HCT116 (cell line): ENCODE measurements at regions not wholly inside any gene's neighbourhood (a gene's known extent, or its start where the extent isn't known, plus 50 kb on each side); places are given as distances from the start of the nearest gene placed in this dataset.

Experiments
- ATAC-seq: fragments of 200-7000 bp; cut with Tn5 transposase; 2 replicates; pipeline ENCODE4 v1.9.1; 2020; ENCODE audit warnings: mild to moderate bottlenecking, moderate library complexity
- BruUV-seq: library from RNA; stranded (reverse); fragments of 400-500 nt; replicated peaks from 2 replicates; lab custom pipeline; 2021; lab: Mats Ljungman, UMichigan
- CTCF ChIA-PET: fragments of 300-600 bp; sonication (Branson Sonifier 250); formaldehyde crosslinking; loops from one replicate; lab custom pipeline; 2021; ENCODE audit warnings: antibody characterized with exemption; lab: Charles Lee
- POLR2A ChIA-PET: fragments of 300-600, 350-600 bp; sonication (Branson Sonifier 250); formaldehyde crosslinking; loops from one replicate; lab custom pipeline; 2021; ENCODE audit warnings: antibody characterized with exemption; lab: Charles Lee
- RAD21 ChIA-PET, 2 experiments: fragments of 300-600 bp; sonication (Branson Sonifier 250); formaldehyde crosslinking; loops; one replicate each; lab custom pipeline; 2023; ENCODE audit warnings: low total read pairs in 2 of 2; ENCODE audit not compliant: uncharacterized antibody in 2 of 2, unreplicated experiment in 2 of 2, low non-redundant PET in 1 of 2; lab: Charles Lee
- DNase-seq: peaks from one replicate; pipeline ENCODE4 v3.0.0-alpha.2; 2010; ENCODE audit warnings: low read depth, low spot score
- H2AFZ ChIP-seq: fragments of 200-600 bp; shearing (Covaris generic), sonication (generic); 2 replicates; pipeline ENCODE4 v1.6.1; 2017; ENCODE audit warnings: low read depth, mixed run types, mixed read lengths, antibody characterized with exemption, low read length; ENCODE audit not compliant: poor library complexity, severe bottlenecking
- H3K27ac ChIP-seq: 2 replicates; pipeline ENCODE4 v1.5.1; 2012; ENCODE audit warnings: low read depth, low read length
- H3K27me3 ChIP-seq: fragments of 200-600 bp; sonication (generic); 2 replicates; pipeline ENCODE4 v1.6.1; 2016; ENCODE audit warnings: mixed run types, low read length, mixed read lengths; ENCODE audit not compliant: insufficient read depth
- H3K36me3 ChIP-seq, 2 experiments: fragments of 200-500 bp in 1 of 2; fragments of 200-600 bp in 1 of 2; sonication (Bioruptor generic) in 1 of 2; sonication (generic) in 1 of 2; 2 replicates each; pipeline versions ENCODE4 v1.5.1 to v1.6.1; 2014 to 2016; ENCODE audit warnings: low read length in 2 of 2, inconsistent platforms in 1 of 2, mixed read lengths in 1 of 2, mixed run types in 1 of 2; ENCODE audit not compliant: insufficient read depth in 2 of 2, control insufficient read depth in 1 of 2
- H3K4me1 ChIP-seq, 2 experiments: fragments of 200-600 bp in 1 of 2; sonication (generic) in 1 of 2; 2 replicates each; pipeline versions ENCODE4 v1.5.1 to v1.6.1; 2012 to 2017; ENCODE audit warnings: low read length in 2 of 2, inconsistent platforms in 1 of 2, mild to moderate bottlenecking in 1 of 2, mixed read lengths in 1 of 2, mixed run types in 1 of 2, moderate library complexity in 1 of 2; ENCODE audit not compliant: insufficient read depth in 2 of 2, control insufficient read depth in 1 of 2
- H3K4me2 ChIP-seq: fragments of 200-600 bp; sonication (generic); 2 replicates; pipeline ENCODE4 v1.6.1; 2017; ENCODE audit warnings: mixed run types, low read length, mixed read lengths
- H3K4me3 ChIP-seq, 2 experiments: fragments of 200-600 bp in 1 of 2; sonication (generic) in 1 of 2; replicated peaks in 1 of 2; 2 replicates each; pipeline ENCODE4 v1.5.1; 2011 to 2016; ENCODE audit warnings: low read length in 2 of 2, control low read depth in 1 of 2, low read depth in 1 of 2, mild to moderate bottlenecking in 1 of 2, mixed read lengths in 1 of 2, mixed run types in 1 of 2
- H3K79me2 ChIP-seq: fragments of 200-600 bp; sonication (generic); 2 replicates; pipeline ENCODE4 v1.6.1; 2017; ENCODE audit warnings: mild to moderate bottlenecking, mixed run types, low read length, moderate library complexity, mixed read lengths; ENCODE audit not compliant: insufficient read depth
- H3K9ac ChIP-seq: fragments of 200-600 bp; sonication (generic); 2 replicates; pipeline ENCODE4 v1.6.1; 2016; ENCODE audit warnings: low read length, mixed read lengths
- H3K9me2 ChIP-seq: fragments of 200-600 bp; sonication (generic), shearing (Covaris generic); 2 replicates; pipeline ENCODE4 v1.6.1; 2017; ENCODE audit warnings: mixed run types, mild to moderate bottlenecking, moderate library complexity; ENCODE audit not compliant: insufficient read depth
- H3K9me3 ChIP-seq, 2 experiments: fragments of 200-500 bp in 1 of 2; fragments of 200-600 bp in 1 of 2; sonication (Bioruptor generic) in 1 of 2; sonication (generic) in 1 of 2; 2 replicates each; pipeline ENCODE4 v1.6.1; 2014 to 2017; ENCODE audit warnings: low read length in 2 of 2, mixed read lengths in 2 of 2, inconsistent platforms in 1 of 2, low read depth in 1 of 2, mild to moderate bottlenecking in 1 of 2, mixed run types in 1 of 2, moderate library complexity in 1 of 2; ENCODE audit not compliant: control insufficient read depth in 1 of 2, insufficient read depth in 1 of 2
- H4K20me1 ChIP-seq: fragments of 200-600 bp; sonication (generic), shearing (Covaris generic); 2 replicates; pipeline ENCODE4 v1.6.1; 2017; ENCODE audit warnings: mixed run types, mild to moderate bottlenecking, moderate library complexity; ENCODE audit not compliant: insufficient read depth
- ATF3 ChIP-seq: IDR thresholded peaks from 2 replicates; pipeline ENCODE4 v1.6.1; 2012
- CEBPB ChIP-seq: IDR thresholded peaks from 2 replicates; pipeline ENCODE4 v1.6.1; 2012; ENCODE audit warnings: low read depth
- CTCF ChIP-seq, 3 experiments: fragments of 200-600 bp in 1 of 3; sonication (generic) in 1 of 3; IDR thresholded peaks in 2 of 3; conservative IDR thresholded peaks in 1 of 3; 2 replicates each; pipeline ENCODE4 v1.5.1; 2012 to 2017; ENCODE audit warnings: low read depth in 2 of 3, low read length in 2 of 3, antibody characterized with exemption in 1 of 3, borderline replicate concordance in 1 of 3, control low read depth in 1 of 3, mild to moderate bottlenecking in 1 of 3, mixed read lengths in 1 of 3, mixed run types in 1 of 3, moderate library complexity in 1 of 3; ENCODE audit not compliant: insufficient read depth in 1 of 3
- EGR1 ChIP-seq: IDR thresholded peaks from 2 replicates; pipeline ENCODE4 v1.6.1; 2012; ENCODE audit warnings: low read depth
- ELF1 ChIP-seq: IDR thresholded peaks from 2 replicates; pipeline ENCODE4 v1.6.1; 2012; ENCODE audit warnings: low read depth, borderline replicate concordance
- EZH2 ChIP-seq: fragments of 200-600 bp; sonication (generic); IDR thresholded peaks from 2 replicates; pipeline ENCODE4 v1.6.1; 2017; ENCODE audit warnings: antibody characterized with exemption, mixed run types
- EZH2phosphoT487 ChIP-seq: fragments of 200-600 bp; IDR thresholded peaks from 2 replicates; pipeline ENCODE4 v1.6.1; 2018; ENCODE audit warnings: antibody characterized with exemption, borderline replicate concordance
- FOSL1 ChIP-seq: IDR thresholded peaks from 2 replicates; pipeline ENCODE4 v1.6.1; 2012; ENCODE audit warnings: low read depth
- POLR2A ChIP-seq: IDR thresholded peaks from 2 replicates; pipeline ENCODE4 v1.7.0; 2011; ENCODE audit warnings: borderline replicate concordance; ENCODE audit not compliant: insufficient read depth, insufficient read length; ENCODE audit errors: extremely low read depth
- RAD21 ChIP-seq: IDR thresholded peaks from 2 replicates; pipeline ENCODE4 v1.6.1; 2012; ENCODE audit warnings: low read depth, mild to moderate bottlenecking
- REST ChIP-seq: IDR thresholded peaks from 2 replicates; pipeline ENCODE4 v1.6.1; 2012; ENCODE audit warnings: low read depth
- SRF ChIP-seq: IDR thresholded peaks from 2 replicates; pipeline ENCODE4 v1.6.1; 2012; ENCODE audit warnings: low read depth
- TCF7L2 ChIP-seq: IDR thresholded peaks from 2 replicates; pipeline ENCODE4 v1.7.0; 2011; ENCODE audit warnings: borderline replicate concordance, inconsistent platforms; ENCODE audit not compliant: insufficient read depth, insufficient read length; ENCODE audit errors: extremely low read depth
- YY1 ChIP-seq: IDR thresholded peaks from 2 replicates; pipeline ENCODE4 v1.6.1; 2011; ENCODE audit warnings: low read length, low read depth, moderate library complexity, mild to moderate bottlenecking; ENCODE audit not compliant: insufficient replicate concordance; ENCODE audit errors: extremely low read depth
- ZBTB33 ChIP-seq: IDR thresholded peaks from 2 replicates; pipeline ENCODE4 v1.6.1; 2011; ENCODE audit warnings: mild to moderate bottlenecking, low read length, moderate library complexity; ENCODE audit not compliant: insufficient replicate concordance; ENCODE audit errors: extremely low read depth
- ZFX ChIP-seq: fragments of 450-650 bp; IDR thresholded peaks from 2 replicates; pipeline ENCODE4 v1.6.1; 2017
- ZNF274 ChIP-seq: fragments of 200-500 bp; sonication (Bioruptor generic); IDR thresholded peaks from 2 replicates; pipeline ENCODE4 v1.6.1; 2014; ENCODE audit warnings: mild to moderate bottlenecking, low read depth, low read length, inconsistent platforms
- intact Hi-C: fragments of 100-400 bp; cut with micrococcal nuclease; formaldehyde crosslinking; loops from 2 replicates; pipeline ENCODE4 v1.10.0; 2022

- no peaks in the 10 kb centered on the region for H3K36me3 ChIP-seq
- H3K27me3 ChIP-seq = no peaks in the 10 kb centered on the region
- no peaks in the 10 kb centered on the region for H3K9me2 ChIP-seq
- no peak overlapping the region for H3K9ac ChIP-seq
- H4K20me1 ChIP-seq = no peaks in the 10 kb centered on the region
- RAD21 ChIA-PET = no interaction called here
- POLR2A ChIA-PET = no interaction called here
- H3K79me2 ChIP-seq = no peaks in the 10 kb centered on the region
- intact Hi-C loops = no loop called here
- CTCF ChIA-PET = no interaction called here
- DNase-seq (no peak), ATAC-seq (no peak)
- H3K4me3 ChIP-seq = no peak overlapping the region
- H2AFZ ChIP-seq = no peak overlapping the region
- H3K9me3 ChIP-seq = peaks cover 9 to 25% of the 10 kb centered on the region in 2 experiments; a peak in 3 of 4 replicates
- no TSS peak for BruUV-seq
- no peak overlapping the region for H3K27ac ChIP-seq
- no peaks in the 10 kb centered on the region for H3K4me1 ChIP-seq
- H3K4me2 ChIP-seq = no peak overlapping the region
- TF ChIP-seq REST = no peak
- TF ChIP-seq YY1 = no peak
- TF ChIP-seq CEBPB = no peak
- no peak for TF ChIP-seq ZFX
- TF ChIP-seq ELF1 = no peak
- no peak for TF ChIP-seq ZNF274
- no peak for TF ChIP-seq EZH2phosphoT487
- no peak for TF ChIP-seq EGR1
- TF ChIP-seq EZH2 = no peak
- TF ChIP-seq CTCF (IDR thresholded peaks at IDR 0.05 in 2 of 3, conservative IDR thresholded peaks at IDR 0.05 in 1 of 3; ENCODE audit: borderline replicate concordance in 1 of 3, insufficient read depth in 1 of 3, low read depth in 2 of 3, low read length in 2 of 3) = no peak
- no peak for TF ChIP-seq ATF3
- TF ChIP-seq FOSL1 = no peak
- TF ChIP-seq ZBTB33 = no peak
- TF ChIP-seq RAD21 = no peak
- TF ChIP-seq TCF7L2 = no peak
- TF ChIP-seq SRF = no peak
- no peak for TF ChIP-seq POLR2A
Measured at GRCh38 chr21:23817337-23817736, 1789.9 kb downstream of the MRPL39 start.
